CD4-positive, alpha-beta T cell treated with Interferon alpha-2 for 1 hour (primary cell): ENCODE measurements at regions not wholly inside any gene's neighbourhood (a gene's known extent, or its start where the extent isn't known, plus 50 kb on each side); places are given as distances from the start of the nearest gene placed in this dataset.
A peak's percentile ranks its signal among the peaks of the same experiment; 100 is the strongest.
"Not testable (repeated sequence)": the region's sequence is repeated elsewhere in the genome, so short reads cannot be mapped to it uniquely, and the experiment has no call there.

Source experiments
- DNase-seq, 2 donors: peaks; one replicate each; pipeline ENCODE4 v3.0.0-alpha.2; 2020 to 2022

DNA sequence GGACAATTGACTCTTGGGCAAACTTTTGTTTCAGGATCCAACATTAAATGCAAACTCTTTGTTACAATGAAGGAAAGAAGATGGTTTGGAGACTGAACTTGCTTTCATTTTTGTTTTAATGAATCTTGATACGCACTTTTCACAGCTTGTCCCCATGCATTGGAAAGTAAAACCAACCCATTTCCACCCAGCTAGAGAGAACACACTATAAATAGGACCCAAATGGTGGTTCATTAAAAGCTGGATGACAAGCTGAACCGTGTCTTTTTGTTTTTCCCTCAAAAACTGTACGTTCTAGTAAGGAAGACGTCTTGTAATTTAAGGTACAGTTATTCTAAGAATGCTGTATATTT lies 95.3 kb upstream of the EGFL6 start:
- DNase-seq = peak in 1 of 2 donors; percentile 43

DNA sequence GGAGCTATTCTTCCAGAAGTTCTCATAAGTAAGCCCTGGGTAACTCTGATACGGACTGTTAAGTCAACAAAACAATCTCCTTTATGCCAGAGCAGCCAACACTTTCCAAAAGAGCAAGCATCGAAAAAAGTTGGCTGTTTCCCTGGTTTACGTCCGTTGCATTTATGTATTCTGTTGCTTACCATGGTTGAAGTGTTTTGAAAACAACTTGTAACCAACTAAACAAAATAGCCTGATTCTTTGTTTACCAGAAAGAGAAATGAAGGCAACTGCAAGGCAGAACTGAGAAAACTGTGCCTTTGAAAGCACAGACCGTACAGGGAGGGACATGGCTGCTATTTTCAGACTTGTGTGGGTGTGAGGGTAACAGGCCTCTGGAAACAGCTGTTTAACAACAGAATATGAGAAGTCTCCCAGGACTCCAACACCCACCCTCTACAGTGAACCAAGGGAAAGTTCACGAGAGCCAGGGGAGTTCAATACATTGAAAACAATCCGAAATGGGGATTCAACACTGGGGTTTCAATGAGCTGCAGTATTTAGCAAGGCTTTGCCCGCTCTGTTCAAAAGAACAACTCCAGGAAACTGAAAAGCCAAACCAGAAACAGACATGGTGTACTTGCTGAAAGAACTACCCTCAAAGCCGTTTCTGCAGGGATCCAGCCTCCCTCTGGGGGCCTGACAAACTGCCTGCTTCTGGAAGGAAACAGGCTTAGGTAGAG lies 95.8 kb upstream of the EGFL6 start:
- DNase-seq = no peak

GRCh38 chrX:13472975-13473374 lies 96.4 kb upstream of the EGFL6 start:
- DNase-seq = no peak

GRCh38 chrX:13471269-13471668 lies 98.1 kb upstream of the EGFL6 start:
- DNase-seq = no peak

- DNase-seq = no peak
These were observed 98.8 kb upstream of the EGFL6 start for GRCh38 chrX:13470685-13470977.

DNA sequence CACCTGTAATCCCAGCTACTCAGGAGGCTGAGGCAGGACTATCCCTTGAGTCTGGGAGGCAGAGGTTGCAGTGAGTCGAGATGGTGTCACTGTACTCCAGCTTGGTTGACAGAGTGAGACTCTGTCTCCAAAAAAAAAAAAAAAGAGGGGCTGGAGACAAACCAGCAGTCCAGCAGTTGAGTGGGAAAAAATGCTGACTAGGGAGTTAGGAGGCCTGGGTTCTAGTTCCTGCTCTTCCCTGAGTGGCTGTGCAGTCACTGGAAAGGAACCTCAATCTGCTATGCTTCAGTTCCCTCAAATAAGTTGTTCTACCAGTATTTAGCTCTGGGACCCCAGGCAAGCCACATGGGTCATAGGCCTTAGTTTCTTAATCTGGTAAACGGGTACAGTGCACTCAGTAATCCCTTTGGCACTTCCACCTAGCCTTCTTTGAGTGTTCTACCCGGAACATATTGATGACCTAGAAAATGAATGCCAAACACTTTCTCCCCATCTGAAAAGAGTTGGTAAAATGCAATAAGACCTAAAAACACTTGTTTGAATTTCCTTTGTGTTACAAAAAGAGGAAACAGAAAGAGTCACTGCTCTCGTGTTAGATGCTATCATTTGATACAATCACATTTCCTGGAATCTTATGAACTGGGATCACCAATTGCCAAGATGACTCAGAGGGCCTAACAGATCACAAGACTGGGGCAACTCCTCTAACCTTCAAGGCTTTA lies 99.3 kb upstream of the EGFL6 start:
- DNase-seq = no peak

DNA sequence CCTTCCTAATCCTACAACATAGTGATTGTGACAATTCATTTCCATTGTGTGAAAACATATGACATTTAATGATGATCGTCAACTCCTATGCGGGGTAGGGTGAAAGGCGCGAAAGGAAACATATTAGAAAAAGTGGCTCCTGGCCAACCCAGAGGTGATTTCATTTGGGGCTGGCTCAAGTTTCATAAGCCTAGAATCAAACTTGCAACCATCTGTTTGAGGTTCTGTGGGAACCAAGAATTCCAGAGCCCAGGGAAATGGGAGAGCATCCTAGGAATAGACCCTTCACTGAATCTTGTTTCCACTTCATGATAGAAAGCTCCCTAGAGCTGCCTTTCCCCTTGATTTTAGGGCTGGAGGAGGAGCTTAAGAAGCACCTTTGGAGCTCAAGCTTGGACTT lies 101.3 kb upstream of the EGFL6 start:
- no peak for DNase-seq

- no peak for DNase-seq
These were observed 102.2 kb upstream of the EGFL6 start for GRCh38 chrX:13467243-13467642.

GRCh38 chrX:13464599-13465275 lies 104.7 kb upstream of the EGFL6 start:
- DNase-seq = no peak

- DNase-seq = no peak
These were observed 105.8 kb upstream of the EGFL6 start for GRCh38 chrX:13463608-13464007.

DNA sequence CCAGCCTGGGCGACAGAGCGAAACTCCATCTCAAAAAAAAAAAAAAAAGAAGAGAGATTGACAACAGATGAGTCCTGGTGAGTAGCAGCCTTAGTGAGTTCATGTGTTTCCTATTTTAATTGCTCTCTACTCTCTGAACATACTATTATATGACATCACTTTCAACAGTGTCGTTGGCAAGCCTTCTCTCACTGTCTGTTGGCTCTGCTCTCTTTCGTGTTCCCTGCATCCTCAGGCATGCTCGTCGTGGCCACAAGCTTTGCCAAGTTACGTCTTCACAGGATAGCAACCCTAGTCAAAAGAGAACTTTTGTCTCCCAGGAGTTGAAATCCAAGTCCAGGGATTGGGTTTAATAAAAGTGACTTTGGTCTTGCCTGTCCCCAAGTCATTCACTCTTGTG lies 117.1 kb upstream of the EGFL6 start:
- no peak for DNase-seq

DNA sequence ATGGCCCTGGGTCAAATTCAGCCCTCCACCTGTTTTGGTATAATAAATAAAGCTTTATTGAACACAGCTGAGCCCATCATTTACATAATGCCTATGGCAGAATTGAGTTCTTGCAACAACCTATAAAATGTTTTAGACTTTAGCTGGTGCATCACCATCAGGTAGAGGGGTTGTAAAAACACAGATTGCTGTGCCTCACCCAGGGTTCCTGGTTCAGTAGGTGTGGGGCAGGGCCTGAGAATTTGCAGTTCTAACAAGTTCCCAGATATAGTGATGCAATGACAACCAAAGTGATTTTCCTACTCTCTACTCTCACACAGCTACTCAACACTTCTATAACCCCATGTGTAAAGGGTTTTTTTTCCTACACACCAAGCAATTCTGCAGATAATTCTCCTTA lies 120.0 kb upstream of the EGFL6 start:
- no peak for DNase-seq

- DNase-seq = no peak
These were observed 120.5 kb upstream of the EGFL6 start for GRCh38 chrX:13448941-13449340.

GRCh38 chrX:13441608-13442007 lies 121.8 kb upstream of the ATXN3L start:
- DNase-seq = not testable (repeated sequence)

- no peak for DNase-seq
These were observed 120.3 kb upstream of the ATXN3L start for GRCh38 chrX:13440176-13440575.

DNA sequence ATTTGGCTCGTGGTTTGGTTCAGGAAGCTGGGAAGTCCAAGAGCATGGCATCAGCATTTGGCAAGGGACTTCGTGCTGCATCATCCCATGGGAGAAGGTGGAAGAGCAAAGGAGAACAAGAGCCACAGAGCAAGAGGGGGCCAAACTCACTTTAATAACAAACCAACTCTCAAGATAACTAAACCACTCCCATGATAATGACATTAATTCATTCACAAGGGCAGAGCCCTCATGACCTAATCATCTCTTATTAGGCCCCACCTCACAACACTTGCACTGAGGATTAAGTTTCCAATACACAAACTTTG lies 113.4 kb upstream of the ATXN3L start:
- DNase-seq = no peak

DNA sequence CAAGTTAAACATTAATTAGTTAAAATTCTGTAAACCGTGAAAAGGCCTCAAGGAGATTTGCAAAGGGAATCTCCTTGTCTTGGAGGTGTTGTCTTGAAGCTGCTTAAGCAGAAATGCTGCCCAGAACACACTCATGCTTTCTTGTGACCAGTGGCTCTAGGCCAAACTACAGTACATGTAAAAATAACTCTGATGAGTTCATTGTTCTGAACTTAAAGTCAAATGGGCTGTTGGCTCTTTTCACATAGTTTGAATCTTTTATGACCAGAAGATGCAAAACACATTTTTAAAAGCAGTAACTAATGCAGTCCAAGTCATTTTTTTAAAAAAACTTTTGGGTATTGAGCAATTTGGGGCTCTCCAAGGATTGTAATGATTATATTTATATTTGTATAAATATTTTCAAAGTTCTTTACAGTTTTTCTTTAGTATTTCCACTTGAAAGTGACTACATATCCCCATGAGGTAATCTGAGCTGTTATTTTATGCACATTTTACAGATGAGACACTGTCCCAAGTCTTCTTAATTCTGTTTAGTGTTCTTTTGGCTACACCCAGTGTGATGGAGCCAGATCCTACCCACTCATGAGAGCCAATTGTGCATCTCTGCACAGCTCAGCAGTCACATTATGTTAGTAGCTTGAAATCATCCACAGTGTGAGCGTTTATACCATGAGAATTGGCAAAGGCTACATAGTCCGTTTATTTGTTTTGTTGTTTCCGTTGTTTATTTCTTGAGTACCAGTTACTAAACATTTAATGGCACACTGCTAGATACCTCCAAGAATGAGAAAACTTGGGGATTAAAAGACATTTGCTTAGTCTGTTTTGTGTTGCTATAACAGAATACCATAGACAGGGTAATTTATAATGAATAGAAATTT lies 112.8 kb upstream of the ATXN3L start:
- no peak for DNase-seq

GRCh38 chrX:13430136-13430827 lies 110.4 kb upstream of the ATXN3L start:
- no peak for DNase-seq

- no peak for DNase-seq
These were observed 108.4 kb upstream of the ATXN3L start for GRCh38 chrX:13428053-13428786.

- no peak for DNase-seq
These were observed 107.7 kb upstream of the ATXN3L start for GRCh38 chrX:13427441-13428052.

GRCh38 chrX:13420545-13421183 lies 100.8 kb upstream of the ATXN3L start:
- DNase-seq = no peak
